HG02981 (cell line): ENCODE measurements at regions not wholly inside any gene's neighbourhood (a gene's known extent, or its start where the extent isn't known, plus 50 kb on each side); places are given as distances from the start of the nearest gene placed in this dataset.
A peak's percentile ranks its signal among the peaks of the same experiment; 100 is the strongest.

Experiments
- ATAC-seq: cut with Tn5 transposase; IDR thresholded peaks from one replicate; pipeline ENCODE4 v1.9.1; 2021; ENCODE audit warnings: mild to moderate bottlenecking, moderate library complexity; ENCODE audit not compliant: unreplicated experiment

DNA sequence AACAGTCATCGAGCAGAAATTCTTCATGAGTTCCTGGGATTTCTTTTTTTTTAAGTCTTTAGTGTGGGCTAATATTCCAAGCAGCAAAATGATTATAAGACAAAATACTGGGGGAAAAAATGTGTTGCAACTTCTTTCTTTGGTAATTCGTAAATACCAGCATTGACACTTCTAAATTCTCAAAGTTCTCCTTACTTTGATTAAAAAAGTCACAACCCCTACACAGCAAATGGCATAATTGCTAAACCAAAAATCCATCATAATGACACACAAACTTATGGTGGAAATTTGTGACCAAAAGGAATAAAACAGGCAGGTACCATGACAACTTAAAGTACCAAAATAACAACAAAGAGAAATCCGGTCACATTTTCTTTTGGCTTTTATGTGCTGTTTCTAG lies 585.2 kb upstream of the PKN2 start:
- ATAC-seq: no peak

- no peak for ATAC-seq
Measured at GRCh38 chr1:88101041-88101440, 583.0 kb upstream of the PKN2 start.

DNA sequence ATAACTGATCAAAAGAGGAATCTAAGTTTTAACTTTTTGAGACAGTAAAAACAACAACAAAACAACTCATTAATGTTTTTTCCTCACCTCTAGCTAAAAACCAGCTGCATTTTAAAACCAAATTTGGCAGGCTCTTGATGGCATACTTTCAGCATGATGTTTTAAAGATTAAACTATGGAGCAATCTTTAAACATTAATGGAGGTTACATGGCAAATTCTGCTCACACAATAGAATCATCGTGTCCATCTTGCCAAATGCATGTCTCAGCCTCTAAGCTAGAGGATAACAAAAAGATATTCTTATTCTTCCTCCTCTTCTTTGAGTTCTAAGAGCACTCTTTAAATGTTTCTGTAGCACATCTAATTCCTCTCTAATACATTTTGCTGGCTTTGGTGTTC lies 579.8 kb upstream of the PKN2 start:
- no peak for ATAC-seq

- ATAC-seq: no peak
Measured at GRCh38 chr1:88104886-88105285, 579.2 kb upstream of the PKN2 start.

- no peak for ATAC-seq
Measured at GRCh38 chr1:88111816-88112215, 572.3 kb upstream of the PKN2 start.

DNA sequence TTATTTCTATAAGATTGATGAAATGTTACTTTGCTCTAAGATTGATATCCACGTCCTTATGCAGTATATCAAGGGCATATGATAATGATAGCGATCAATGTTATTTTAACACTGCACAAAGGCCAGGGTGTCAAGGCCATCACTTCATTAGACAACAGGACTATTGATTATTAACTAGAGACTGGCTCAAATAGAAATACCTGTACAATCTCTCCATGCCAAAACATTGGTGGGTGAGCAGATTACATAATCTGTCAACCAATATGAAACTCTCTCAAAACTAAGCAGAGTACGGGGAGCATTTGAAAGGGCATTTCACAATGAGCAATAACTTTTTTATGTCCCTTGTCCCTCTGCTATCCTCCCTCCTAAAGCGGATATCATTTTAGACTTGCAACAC lies 566.5 kb upstream of the PKN2 start:
- ATAC-seq: no peak

GRCh38 chr1:88118176-88118845 lies 565.8 kb upstream of the PKN2 start:
- no peak for ATAC-seq

GRCh38 chr1:88124614-88125013 lies 559.5 kb upstream of the PKN2 start:
- no peak for ATAC-seq

DNA sequence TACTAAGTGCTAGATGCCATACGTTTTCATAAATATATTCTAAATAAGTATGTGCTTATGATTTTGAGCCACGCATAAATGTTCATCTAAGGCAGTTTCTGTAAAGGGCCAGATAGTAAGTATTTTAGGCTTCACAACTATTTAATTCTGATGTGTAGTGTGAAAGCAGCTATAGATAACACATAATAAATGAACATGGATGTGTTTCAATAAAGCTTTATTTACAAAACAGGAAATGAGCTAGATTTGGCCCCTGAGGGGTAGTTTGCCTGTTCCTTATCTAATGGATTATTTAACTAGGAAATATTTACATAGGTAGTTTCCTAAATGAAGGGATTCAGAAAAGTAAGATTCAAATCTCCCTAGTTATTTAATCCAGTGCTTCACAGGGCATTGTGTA lies 557.6 kb upstream of the PKN2 start:
- no peak for ATAC-seq

DNA sequence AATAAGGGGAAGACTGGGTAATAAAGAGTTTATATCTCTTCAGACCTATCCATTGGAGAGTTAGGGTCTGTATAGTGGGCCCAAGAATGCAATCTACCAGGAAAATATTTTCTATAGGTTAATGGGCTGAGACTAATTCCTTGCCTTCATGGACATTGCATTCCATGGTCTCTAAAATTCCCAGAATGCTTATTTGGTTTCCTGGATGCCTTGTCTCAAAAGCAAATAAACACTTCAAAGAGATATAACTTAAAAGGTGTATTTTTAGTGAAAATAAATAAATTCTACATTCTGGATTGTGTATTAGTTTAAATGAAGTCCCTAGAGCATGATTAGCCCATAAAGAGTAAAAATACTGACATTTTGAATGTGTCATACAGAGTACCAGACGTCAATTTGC lies 550.1 kb upstream of the PKN2 start:
- ATAC-seq: no peak

GRCh38 chr1:88134983-88135921 lies 548.8 kb upstream of the PKN2 start:
- no peak for ATAC-seq

- ATAC-seq: no peak
Measured at GRCh38 chr1:88139633-88140032, 544.4 kb upstream of the PKN2 start.

DNA sequence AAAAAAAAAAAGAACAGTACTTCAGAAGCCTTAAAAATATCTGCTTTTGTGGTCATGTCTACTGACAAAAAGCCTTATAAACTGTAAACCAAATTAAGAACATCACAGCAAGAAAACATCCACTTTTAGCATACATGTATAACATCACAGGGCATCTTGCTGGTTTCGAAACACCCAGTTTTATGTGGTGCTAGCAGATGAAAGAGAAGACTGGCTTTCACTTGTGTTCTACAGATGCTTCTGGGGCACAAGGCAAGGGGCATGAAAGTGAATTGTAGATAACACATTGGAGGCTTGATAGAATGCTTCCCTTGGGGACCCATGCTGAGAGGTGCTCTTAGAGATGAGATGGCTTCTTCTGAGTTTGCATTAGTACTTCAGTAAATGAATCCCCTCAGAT lies 543.7 kb upstream of the PKN2 start:
- ATAC-seq: no peak

DNA sequence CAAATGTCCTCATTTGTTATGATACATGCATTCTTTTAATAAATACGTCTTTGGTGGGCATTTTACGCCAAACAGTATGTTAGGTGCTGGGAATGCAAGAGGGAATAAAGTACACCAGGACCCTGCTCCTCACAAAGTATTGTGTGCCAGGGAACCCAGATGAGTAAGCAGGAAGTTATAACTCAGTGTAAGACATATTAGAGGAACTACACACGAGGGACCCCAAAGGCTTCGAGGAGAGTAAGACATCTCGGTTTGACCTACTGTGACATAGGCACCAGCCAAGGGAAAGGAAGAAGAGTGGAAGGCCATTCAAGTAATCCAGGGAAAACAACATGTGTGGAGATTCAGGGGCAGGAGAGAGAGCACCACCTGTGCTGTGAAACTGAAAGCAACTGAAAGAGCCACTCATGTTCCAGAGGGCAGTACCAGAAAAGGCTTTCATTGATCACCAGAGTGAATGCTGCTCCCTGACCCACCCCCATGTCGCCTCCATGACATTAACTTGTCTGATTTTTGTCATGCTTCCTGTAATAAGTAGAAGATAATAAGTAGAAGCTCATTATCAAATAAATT lies 542.5 kb upstream of the PKN2 start:
- ATAC-seq: no peak

GRCh38 chr1:88145752-88146151 lies 538.3 kb upstream of the PKN2 start:
- no peak for ATAC-seq

DNA sequence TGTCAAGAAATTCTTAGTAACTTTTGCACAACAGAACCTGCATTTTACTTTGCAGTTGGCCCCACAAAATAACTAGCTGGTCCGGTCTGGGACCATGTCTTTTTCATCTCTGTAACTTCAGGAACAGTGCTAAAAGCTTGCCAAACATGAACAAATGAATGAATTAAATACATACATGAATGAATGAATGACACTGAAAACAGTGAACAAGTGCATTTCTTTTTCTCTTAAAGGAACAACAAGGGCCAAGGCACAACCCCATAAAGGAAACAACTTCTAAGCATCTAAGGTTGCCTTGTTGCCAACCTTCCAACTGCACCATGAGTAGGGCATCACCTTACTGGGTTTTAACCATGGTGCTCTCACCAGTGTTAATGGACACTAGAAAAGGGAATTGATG lies 534.4 kb upstream of the PKN2 start:
- no peak for ATAC-seq

GRCh38 chr1:88150330-88150729 lies 533.7 kb upstream of the PKN2 start:
- peak; percentile 55 for ATAC-seq

GRCh38 chr1:88163187-88163586 lies 520.9 kb upstream of the PKN2 start:
- no peak for ATAC-seq

DNA sequence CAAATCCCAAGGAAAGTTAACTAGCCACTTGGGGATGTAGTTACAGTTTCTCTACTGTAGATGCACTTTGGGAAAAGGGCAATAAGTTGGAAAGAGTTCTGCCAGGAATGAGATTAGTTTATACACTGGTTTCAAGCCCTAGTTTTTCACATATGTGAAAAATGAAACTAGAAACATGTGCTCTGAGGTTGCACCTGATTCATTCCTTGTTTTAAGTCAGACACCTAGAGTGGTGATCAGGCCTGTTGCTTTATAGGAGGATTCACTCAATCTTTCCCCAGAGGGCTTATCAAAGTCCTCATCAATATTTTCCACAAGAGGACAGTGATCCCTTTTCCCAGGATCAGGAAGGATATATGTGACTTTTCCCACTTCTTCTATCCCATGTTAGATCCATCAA lies 515.9 kb upstream of the PKN2 start:
- ATAC-seq: no peak

DNA sequence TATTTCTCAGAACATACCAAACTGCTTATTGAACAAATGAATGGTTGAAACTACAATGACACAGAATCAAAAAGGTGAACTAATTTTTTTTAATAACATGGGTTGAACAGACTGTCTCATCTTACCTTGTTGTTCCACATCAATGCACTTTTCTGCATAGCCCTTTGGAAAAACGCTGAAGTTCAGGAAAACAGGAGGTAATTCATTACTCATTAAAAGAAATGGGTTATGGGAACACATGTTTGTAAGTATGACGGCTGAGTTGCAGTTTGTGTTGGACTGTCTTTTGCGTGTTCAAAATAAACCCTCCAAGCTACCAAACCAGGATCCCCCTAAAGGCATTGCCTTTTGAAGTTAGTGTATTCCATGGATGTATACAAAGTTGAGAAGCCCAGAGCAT lies 514.9 kb upstream of the PKN2 start:
- no peak for ATAC-seq

DNA sequence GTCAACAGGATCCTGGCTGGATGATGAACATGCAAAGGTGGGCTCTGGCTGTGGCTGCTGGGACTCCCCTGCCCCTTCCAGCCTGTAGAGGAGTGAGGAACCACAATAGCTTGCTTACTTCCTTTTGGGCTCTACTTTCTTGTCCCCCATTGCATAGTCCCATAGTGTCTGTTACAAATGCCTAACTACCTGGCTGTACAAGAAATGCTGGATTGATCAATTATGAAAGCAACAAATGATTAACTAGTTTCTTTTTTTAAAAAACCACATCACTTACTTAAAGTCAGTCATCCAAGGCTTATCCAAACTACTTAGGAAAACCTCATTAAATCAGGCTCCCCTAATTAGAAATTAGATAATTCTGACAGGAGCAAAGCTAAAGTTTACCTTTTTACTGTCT lies 514.1 kb upstream of the PKN2 start:
- ATAC-seq: no peak

- ATAC-seq: no peak
Measured at GRCh38 chr1:88175120-88175630, 508.9 kb upstream of the PKN2 start.
